Osteoblast (primary cell): ENCODE measurements at regions not wholly inside any gene's neighbourhood (a gene's known extent, or its start where the extent isn't known, plus 50 kb on each side); places are given as distances from the start of the nearest gene placed in this dataset.

Source experiments
- DNase-seq: peaks from one replicate; pipeline ENCODE4 v3.0.0; 2011; ENCODE audit warnings: low spot score, mixed read lengths; ENCODE audit not compliant: insufficient read length; ENCODE audit errors: missing footprints
- H2AFZ ChIP-seq: 2 replicates; pipeline ENCODE4 v1.6.0; 2011; ENCODE audit warnings: mild to moderate bottlenecking, low read length
- H3K27ac ChIP-seq: 2 replicates; pipeline ENCODE4 v1.5.1; 2011; ENCODE audit warnings: mild to moderate bottlenecking, low read depth, low read length, moderate library complexity
- H3K27me3 ChIP-seq: 2 replicates; pipeline ENCODE4 v1.6.0; 2012; ENCODE audit warnings: mild to moderate bottlenecking, control low read depth, inconsistent platforms, low read length, moderate library complexity; ENCODE audit not compliant: insufficient read depth
- H3K36me3 ChIP-seq: 2 replicates; pipeline ENCODE4 v1.5.1; 2011; ENCODE audit warnings: mild to moderate bottlenecking, low read length, control low read depth, moderate library complexity; ENCODE audit not compliant: insufficient read depth
- H3K4me1 ChIP-seq: 2 replicates; pipeline ENCODE4 v1.5.1; 2011; ENCODE audit warnings: mild to moderate bottlenecking, low read length, control low read depth, moderate library complexity; ENCODE audit not compliant: insufficient read depth
- H3K4me2 ChIP-seq: 2 replicates; pipeline ENCODE4 v1.6.0; 2011; ENCODE audit warnings: mild to moderate bottlenecking, low read length; ENCODE audit not compliant: insufficient read depth
- H3K4me3 ChIP-seq: fragments of 200-600 bp; sonication (generic); 3 replicates; pipeline ENCODE4 v1.5.1; 2012; ENCODE audit warnings: mild to moderate bottlenecking, low read length, inconsistent platforms; ENCODE audit not compliant: insufficient read depth
- H3K79me2 ChIP-seq: 2 replicates; pipeline ENCODE4 v1.6.0; 2012; ENCODE audit warnings: mild to moderate bottlenecking, low read length, control low read depth, inconsistent platforms; ENCODE audit not compliant: insufficient read depth
- H3K9me3 ChIP-seq: 2 replicates; pipeline ENCODE4 v1.5.1; 2011; ENCODE audit warnings: low read depth, low read length, control low read depth
- H4K20me1 ChIP-seq: 2 replicates; pipeline ENCODE4 v1.6.0; 2012; ENCODE audit warnings: mild to moderate bottlenecking, low read length, control low read depth; ENCODE audit not compliant: insufficient read depth
- TF ChIP-seq, protein P1 (sequence below): IDR thresholded peaks from 2 replicates; pipeline ENCODE4 v1.5.1; 2011; ENCODE audit warnings: mild to moderate bottlenecking, low read depth, low read length, moderate library complexity; ENCODE audit errors: extremely low read depth

GRCh38 chr2:172285010-172285621, 142.3 kb upstream of the ITGA6 start:
- peak overlapping the region; percentile 46 for H3K27ac ChIP-seq
- no peaks in the 10 kb centered on the region for H4K20me1 ChIP-seq
- peak overlapping the region; percentile 38 for H3K4me2 ChIP-seq
- no peaks in the 10 kb centered on the region for H3K36me3 ChIP-seq
- no peak overlapping the region for H3K4me3 ChIP-seq
- peak; percentile 86 for DNase-seq
- peak overlapping the region; percentile 62 for H2AFZ ChIP-seq
- no peaks in the 10 kb centered on the region for H3K9me3 ChIP-seq
- peaks cover 40% of the 10 kb centered on the region for H3K4me1 ChIP-seq
- no peaks in the 10 kb centered on the region for H3K27me3 ChIP-seq
- no peaks in the 10 kb centered on the region for H3K79me2 ChIP-seq
- TF ChIP-seq, protein P1, sequence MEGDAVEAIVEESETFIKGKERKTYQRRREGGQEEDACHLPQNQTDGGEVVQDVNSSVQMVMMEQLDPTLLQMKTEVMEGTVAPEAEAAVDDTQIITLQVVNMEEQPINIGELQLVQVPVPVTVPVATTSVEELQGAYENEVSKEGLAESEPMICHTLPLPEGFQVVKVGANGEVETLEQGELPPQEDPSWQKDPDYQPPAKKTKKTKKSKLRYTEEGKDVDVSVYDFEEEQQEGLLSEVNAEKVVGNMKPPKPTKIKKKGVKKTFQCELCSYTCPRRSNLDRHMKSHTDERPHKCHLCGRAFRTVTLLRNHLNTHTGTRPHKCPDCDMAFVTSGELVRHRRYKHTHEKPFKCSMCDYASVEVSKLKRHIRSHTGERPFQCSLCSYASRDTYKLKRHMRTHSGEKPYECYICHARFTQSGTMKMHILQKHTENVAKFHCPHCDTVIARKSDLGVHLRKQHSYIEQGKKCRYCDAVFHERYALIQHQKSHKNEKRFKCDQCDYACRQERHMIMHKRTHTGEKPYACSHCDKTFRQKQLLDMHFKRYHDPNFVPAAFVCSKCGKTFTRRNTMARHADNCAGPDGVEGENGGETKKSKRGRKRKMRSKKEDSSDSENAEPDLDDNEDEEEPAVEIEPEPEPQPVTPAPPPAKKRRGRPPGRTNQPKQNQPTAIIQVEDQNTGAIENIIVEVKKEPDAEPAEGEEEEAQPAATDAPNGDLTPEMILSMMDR: no peak

DNA sequence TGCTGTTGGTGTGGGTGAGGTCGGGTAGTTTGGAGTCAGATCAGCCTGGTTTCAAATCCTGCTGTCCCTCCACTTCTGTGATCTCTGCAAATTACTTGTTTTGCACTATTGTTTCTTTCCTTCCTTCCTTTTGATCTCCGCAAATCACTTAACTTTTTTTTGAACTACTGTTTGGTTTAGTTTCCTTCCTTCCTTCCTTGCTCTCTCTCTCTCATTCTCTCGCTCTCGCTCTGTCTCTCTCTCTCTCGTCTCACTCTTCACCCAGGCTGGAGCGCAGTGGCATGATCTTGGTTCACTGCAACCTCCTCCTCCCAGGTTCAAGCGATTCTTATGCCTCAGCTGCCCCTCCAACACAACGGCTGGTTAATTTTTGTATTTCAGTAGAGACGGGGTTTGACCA, 141.6 kb upstream of the ITGA6 start:
- Histone ChIP-seq H3K27ac (peak overlapping the region; percentile 46), H3K36me3 (no peaks in the 10 kb centered on the region), H3K4me1 (peaks cover 40% of the 10 kb centered on the region), H3K4me2 (peak overlapping the region; percentile 38), H3K79me2 (no peaks in the 10 kb centered on the region), H4K20me1 (no peaks in the 10 kb centered on the region), H3K4me3 (no peak overlapping the region), H2AFZ (no peak overlapping the region), H3K9me3 (no peaks in the 10 kb centered on the region), H3K27me3 (no peaks in the 10 kb centered on the region)
- no peak for DNase-seq
- TF ChIP-seq, protein P1: no peak

DNA sequence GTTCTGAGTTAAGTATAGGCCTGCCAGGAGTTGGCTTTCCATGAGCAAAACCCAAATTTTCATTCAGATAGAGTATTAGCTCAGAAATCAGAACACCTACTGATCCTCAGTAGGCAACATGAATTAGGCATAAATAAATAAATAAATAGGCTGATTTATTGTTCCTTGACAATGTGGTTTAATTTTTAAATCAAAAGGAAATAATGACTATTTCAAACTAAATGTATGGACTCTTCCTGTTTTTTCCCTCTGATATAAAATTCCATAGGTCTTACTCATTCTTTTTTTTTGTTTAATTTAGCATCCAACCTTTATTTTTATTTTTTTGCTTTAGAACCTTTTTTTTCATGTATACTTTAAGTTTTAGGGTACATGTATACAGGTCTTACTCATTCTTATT, 140.2 kb upstream of the ITGA6 start:
- Histone ChIP-seq H3K9me3 (no peaks in the 10 kb centered on the region), H3K79me2 (no peaks in the 10 kb centered on the region), H2AFZ (no peak overlapping the region), H3K4me1 (peaks cover 36% of the 10 kb centered on the region), H3K4me3 (no peak overlapping the region), H3K4me2 (no peak overlapping the region), H3K36me3 (no peaks in the 10 kb centered on the region), H4K20me1 (no peaks in the 10 kb centered on the region), H3K27ac (no peak overlapping the region), H3K27me3 (no peaks in the 10 kb centered on the region)
- TF ChIP-seq, protein P1: no peak
- DNase-seq: no peak

- no peaks in the 10 kb centered on the region for H4K20me1 ChIP-seq
- TF ChIP-seq, protein P1: no peak
- no peak overlapping the region for H3K4me3 ChIP-seq
- no peaks in the 10 kb centered on the region for H3K79me2 ChIP-seq
- H3K4me2 ChIP-seq: no peak overlapping the region
- H3K9me3 ChIP-seq: no peaks in the 10 kb centered on the region
- no peaks in the 10 kb centered on the region for H3K27me3 ChIP-seq
- no peaks in the 10 kb centered on the region for H3K36me3 ChIP-seq
- H3K4me1 ChIP-seq: peaks cover 30% of the 10 kb centered on the region
- H3K27ac ChIP-seq: no peak overlapping the region
- H2AFZ ChIP-seq: no peak overlapping the region
- no peak for DNase-seq
Measured at GRCh38 chr2:172287605-172288315, 139.6 kb upstream of the ITGA6 start.
